ENCODE measurements at regions not wholly inside any gene's neighbourhood (a gene's known extent, or its start where the extent isn't known, plus 50 kb on each side); places are given as distances from the start of the nearest gene placed in this dataset.
A peak's percentile ranks its signal among the peaks of the same experiment; 100 is the strongest.

- no peaks in the 10 kb centered on the region for H3K9me3 ChIP-seq (ENCODE audit: insufficient read depth, low read depth, low read length)
- Mint-ChIP-seq H3K9me3 (ENCODE audit: unreplicated experiment) (peaks cover 4% of the 10 kb centered on the region), H3K27me3 (ENCODE audit: low read depth, unreplicated experiment) (no peaks in the 10 kb centered on the region), H3K4me3 (ENCODE audit: unreplicated experiment) (no peak overlapping the region), H3K36me3 (ENCODE audit: low read depth, unreplicated experiment) (no peaks in the 10 kb centered on the region), H3K27ac (ENCODE audit: unreplicated experiment) (no peak overlapping the region), H3K4me1 (ENCODE audit: low read depth, unreplicated experiment) (peaks cover 10% of the 10 kb centered on the region)
- no peaks in the 10 kb centered on the region for H3K36me3 ChIP-seq (ENCODE audit: insufficient read depth, low read length)
- H3K4me3 ChIP-seq (ENCODE audit: insufficient read depth, low read depth, low read length) = no peak overlapping the region
- FAIRE-seq = peak; percentile 59
- H4K20me1 ChIP-seq (ENCODE audit: insufficient read depth, low read length) = no peaks in the 10 kb centered on the region
- DNase-seq (ENCODE audit: low read depth) = peak; percentile 29
- TF ChIP-seq, protein P1, sequence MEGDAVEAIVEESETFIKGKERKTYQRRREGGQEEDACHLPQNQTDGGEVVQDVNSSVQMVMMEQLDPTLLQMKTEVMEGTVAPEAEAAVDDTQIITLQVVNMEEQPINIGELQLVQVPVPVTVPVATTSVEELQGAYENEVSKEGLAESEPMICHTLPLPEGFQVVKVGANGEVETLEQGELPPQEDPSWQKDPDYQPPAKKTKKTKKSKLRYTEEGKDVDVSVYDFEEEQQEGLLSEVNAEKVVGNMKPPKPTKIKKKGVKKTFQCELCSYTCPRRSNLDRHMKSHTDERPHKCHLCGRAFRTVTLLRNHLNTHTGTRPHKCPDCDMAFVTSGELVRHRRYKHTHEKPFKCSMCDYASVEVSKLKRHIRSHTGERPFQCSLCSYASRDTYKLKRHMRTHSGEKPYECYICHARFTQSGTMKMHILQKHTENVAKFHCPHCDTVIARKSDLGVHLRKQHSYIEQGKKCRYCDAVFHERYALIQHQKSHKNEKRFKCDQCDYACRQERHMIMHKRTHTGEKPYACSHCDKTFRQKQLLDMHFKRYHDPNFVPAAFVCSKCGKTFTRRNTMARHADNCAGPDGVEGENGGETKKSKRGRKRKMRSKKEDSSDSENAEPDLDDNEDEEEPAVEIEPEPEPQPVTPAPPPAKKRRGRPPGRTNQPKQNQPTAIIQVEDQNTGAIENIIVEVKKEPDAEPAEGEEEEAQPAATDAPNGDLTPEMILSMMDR (IDR thresholded peaks at IDR 0.05; ENCODE audit: insufficient read depth, low read depth, low read length) = no peak
- no peak for TF ChIP-seq EZH2 (IDR thresholded peaks at IDR 0.05; ENCODE audit: insufficient read depth, low read length)
- H2AFZ ChIP-seq (ENCODE audit: low read depth, low read length) = no peak overlapping the region
- H3K27ac ChIP-seq (ENCODE audit: low read depth, low read length) = no peak overlapping the region
- H3K4me2 ChIP-seq (ENCODE audit: low read length) = no peak overlapping the region
- no peak overlapping the region for H3K9ac ChIP-seq (ENCODE audit: low read length)
- no peaks in the 10 kb centered on the region for H3K79me2 ChIP-seq (ENCODE audit: insufficient read depth, low read length)
- no peaks in the 10 kb centered on the region for H3K4me1 ChIP-seq (ENCODE audit: insufficient read depth, low read length)
- H3K27me3 ChIP-seq (ENCODE audit: insufficient read depth, low read length) = no peaks in the 10 kb centered on the region
Measured at GRCh38 chr6:85394853-85395538, 54.9 kb upstream of the NT5E start.

DNA sequence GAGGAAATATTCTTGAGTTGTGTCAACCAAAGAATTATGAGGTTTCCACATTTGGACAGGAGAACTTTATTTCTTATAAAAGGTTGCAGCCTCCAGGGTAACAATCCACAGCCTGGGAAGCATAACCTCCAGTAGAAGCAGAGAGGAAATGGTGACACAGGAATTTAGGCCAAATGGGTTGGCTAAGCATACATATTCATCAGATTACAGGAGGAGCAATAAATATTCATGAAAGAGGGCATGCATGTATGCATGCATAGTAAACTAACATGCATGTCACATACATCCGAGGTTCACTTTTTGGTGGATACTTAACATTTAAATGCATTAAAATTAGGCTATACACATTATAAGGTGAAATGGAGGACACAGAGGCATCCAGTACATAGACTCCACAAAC lies 55.7 kb upstream of the NT5E start:
- no peaks in the 10 kb centered on the region for H3K36me3 Mint-ChIP-seq (ENCODE audit: low read depth, unreplicated experiment)
- H3K9me3 Mint-ChIP-seq (ENCODE audit: unreplicated experiment) = peaks cover 4% of the 10 kb centered on the region
- peaks cover 11% of the 10 kb centered on the region for H3K4me1 Mint-ChIP-seq (ENCODE audit: low read depth, unreplicated experiment)
- DNase-seq (ENCODE audit: low read depth) (no peak), FAIRE-seq (no peak)
- Histone ChIP-seq H3K27me3 (ENCODE audit: insufficient read depth, low read length) (no peaks in the 10 kb centered on the region), H2AFZ (ENCODE audit: low read depth, low read length) (no peak overlapping the region), H3K9me3 (ENCODE audit: insufficient read depth, low read depth, low read length) (no peaks in the 10 kb centered on the region), H3K4me1 (ENCODE audit: insufficient read depth, low read length) (no peaks in the 10 kb centered on the region), H3K27ac (ENCODE audit: low read depth, low read length) (no peak overlapping the region), H3K4me3 (ENCODE audit: insufficient read depth, low read depth, low read length) (no peak overlapping the region), H3K9ac (ENCODE audit: low read length) (no peak overlapping the region), H3K79me2 (ENCODE audit: insufficient read depth, low read length) (no peaks in the 10 kb centered on the region), H3K36me3 (ENCODE audit: insufficient read depth, low read length) (no peaks in the 10 kb centered on the region), H3K4me2 (ENCODE audit: low read length) (no peak overlapping the region), H4K20me1 (ENCODE audit: insufficient read depth, low read length) (no peaks in the 10 kb centered on the region)
- no peaks in the 10 kb centered on the region for H3K27me3 Mint-ChIP-seq (ENCODE audit: low read depth, unreplicated experiment)
- H3K27ac Mint-ChIP-seq (ENCODE audit: unreplicated experiment) = no peak overlapping the region
- H3K4me3 Mint-ChIP-seq (ENCODE audit: unreplicated experiment) = no peak overlapping the region
- TF ChIP-seq EZH2 (IDR thresholded peaks at IDR 0.05; ENCODE audit: insufficient read depth, low read length) = no peak
- TF ChIP-seq, protein P1 (IDR thresholded peaks at IDR 0.05; ENCODE audit: insufficient read depth, low read depth, low read length) = no peak

- no peak overlapping the region for H3K9ac ChIP-seq (ENCODE audit: low read length)
- no peaks in the 10 kb centered on the region for H3K79me2 ChIP-seq (ENCODE audit: insufficient read depth, low read length)
- TF ChIP-seq EZH2 (IDR thresholded peaks at IDR 0.05; ENCODE audit: insufficient read depth, low read length) = no peak
- TF ChIP-seq, protein P1 (IDR thresholded peaks at IDR 0.05; ENCODE audit: insufficient read depth, low read depth, low read length) = no peak
- H3K27ac Mint-ChIP-seq (ENCODE audit: unreplicated experiment) = no peak overlapping the region
- no peak overlapping the region for H2AFZ ChIP-seq (ENCODE audit: low read depth, low read length)
- peaks cover 1% of the 10 kb centered on the region for H3K9me3 Mint-ChIP-seq (ENCODE audit: unreplicated experiment)
- no peaks in the 10 kb centered on the region for H3K36me3 Mint-ChIP-seq (ENCODE audit: low read depth, unreplicated experiment)
- no peak for DNase-seq (ENCODE audit: low read depth)
- no peaks in the 10 kb centered on the region for H3K4me1 ChIP-seq (ENCODE audit: insufficient read depth, low read length)
- FAIRE-seq = no peak
- no peak overlapping the region for H3K4me3 ChIP-seq (ENCODE audit: insufficient read depth, low read depth, low read length)
- H3K4me2 ChIP-seq (ENCODE audit: low read length) = no peak overlapping the region
- no peaks in the 10 kb centered on the region for H4K20me1 ChIP-seq (ENCODE audit: insufficient read depth, low read length)
- H3K9me3 ChIP-seq (ENCODE audit: insufficient read depth, low read depth, low read length) = no peaks in the 10 kb centered on the region
- no peaks in the 10 kb centered on the region for H3K27me3 Mint-ChIP-seq (ENCODE audit: low read depth, unreplicated experiment)
- no peak overlapping the region for H3K27ac ChIP-seq (ENCODE audit: low read depth, low read length)
- peaks cover 11% of the 10 kb centered on the region for H3K4me1 Mint-ChIP-seq (ENCODE audit: low read depth, unreplicated experiment)
- no peaks in the 10 kb centered on the region for H3K27me3 ChIP-seq (ENCODE audit: insufficient read depth, low read length)
- H3K4me3 Mint-ChIP-seq (ENCODE audit: unreplicated experiment) = no peak overlapping the region
- H3K36me3 ChIP-seq (ENCODE audit: insufficient read depth, low read length) = no peaks in the 10 kb centered on the region
Measured at GRCh38 chr6:85392379-85392778, 57.5 kb upstream of the NT5E start.
